Esophagus muscularis mucosa (tissue), 4 donors: ENCODE measurements at regions not wholly inside any gene's neighbourhood (a gene's known extent, or its start where the extent isn't known, plus 50 kb on each side); places are given as distances from the start of the nearest gene placed in this dataset.

Source experiments
- EP300 ChIP-seq: sonication (generic); formaldehyde crosslinking; IDR thresholded peaks from one replicate; pipeline ENCODE4 v1.6.1; 2017; ENCODE audit warnings: antibody characterized with exemption
- POLR2A ChIP-seq: fragments of 450-650 bp; IDR thresholded peaks from one replicate; pipeline ENCODE4 v1.6.1; 2017; ENCODE audit warnings: antibody characterized with exemption, moderate library complexity, mild to moderate bottlenecking, low read depth
- TF ChIP-seq, protein P1 (sequence below), 3 experiments: fragments of 200-600 bp in 2 of 3; fragments of 450-650 bp in 1 of 3; sonication (generic) in 2 of 3; IDR thresholded peaks; one replicate each; pipeline ENCODE4 v1.5.1; 2017 to 2019; ENCODE audit warnings: antibody characterized with exemption in 3 of 3, mild to moderate bottlenecking in 2 of 3, moderate library complexity in 1 of 3

DNA sequence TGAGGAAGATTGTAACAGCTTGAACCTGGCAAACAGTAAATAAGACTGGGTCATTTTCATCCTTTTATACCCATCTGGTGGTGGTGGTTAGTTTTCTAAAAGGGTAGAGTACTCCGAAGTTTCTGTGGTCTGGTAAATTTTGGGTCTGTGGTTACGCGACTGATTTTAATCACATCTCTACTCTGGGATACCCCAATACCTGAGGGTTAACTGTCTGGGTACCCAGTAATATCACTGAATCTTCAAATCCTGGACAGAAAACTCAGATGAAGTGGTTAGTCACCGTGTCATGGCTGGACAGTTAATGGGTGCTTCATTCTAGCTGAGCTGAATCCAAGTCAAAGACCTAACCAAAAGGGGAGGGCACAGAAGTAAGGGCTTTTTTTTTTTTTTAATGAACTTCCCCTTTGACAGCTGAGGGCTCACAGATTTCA, 474.2 kb downstream of the GADD45G start:
- TF ChIP-seq, protein P1, sequence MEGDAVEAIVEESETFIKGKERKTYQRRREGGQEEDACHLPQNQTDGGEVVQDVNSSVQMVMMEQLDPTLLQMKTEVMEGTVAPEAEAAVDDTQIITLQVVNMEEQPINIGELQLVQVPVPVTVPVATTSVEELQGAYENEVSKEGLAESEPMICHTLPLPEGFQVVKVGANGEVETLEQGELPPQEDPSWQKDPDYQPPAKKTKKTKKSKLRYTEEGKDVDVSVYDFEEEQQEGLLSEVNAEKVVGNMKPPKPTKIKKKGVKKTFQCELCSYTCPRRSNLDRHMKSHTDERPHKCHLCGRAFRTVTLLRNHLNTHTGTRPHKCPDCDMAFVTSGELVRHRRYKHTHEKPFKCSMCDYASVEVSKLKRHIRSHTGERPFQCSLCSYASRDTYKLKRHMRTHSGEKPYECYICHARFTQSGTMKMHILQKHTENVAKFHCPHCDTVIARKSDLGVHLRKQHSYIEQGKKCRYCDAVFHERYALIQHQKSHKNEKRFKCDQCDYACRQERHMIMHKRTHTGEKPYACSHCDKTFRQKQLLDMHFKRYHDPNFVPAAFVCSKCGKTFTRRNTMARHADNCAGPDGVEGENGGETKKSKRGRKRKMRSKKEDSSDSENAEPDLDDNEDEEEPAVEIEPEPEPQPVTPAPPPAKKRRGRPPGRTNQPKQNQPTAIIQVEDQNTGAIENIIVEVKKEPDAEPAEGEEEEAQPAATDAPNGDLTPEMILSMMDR (IDR thresholded peaks at IDR 0.05): no peak
- TF ChIP-seq POLR2A (no peak), EP300 (no peak)
